Mesothelial cell of epicardium (in vitro differentiated cells): ENCODE measurements at regions not wholly inside any gene's neighbourhood (a gene's known extent, or its start where the extent isn't known, plus 50 kb on each side); places are given as distances from the start of the nearest gene placed in this dataset.

Source experiments
- DNase-seq, 2 experiments: peaks; one replicate each; pipeline ENCODE4 v3.0.0; 2021; ENCODE audit warnings: low spot score in 2 of 2; ENCODE audit not compliant: unreplicated experiment in 2 of 2
- H3K27ac Mint-ChIP-seq: 2 replicates; pipeline ENCODE4 v1.8.0; 2021; ENCODE audit warnings: mixed read lengths
- H3K27me3 Mint-ChIP-seq: 2 replicates; pipeline ENCODE4 v1.8.0; 2021; ENCODE audit warnings: low read depth, mixed read lengths
- H3K36me3 Mint-ChIP-seq: 2 replicates; pipeline ENCODE4 v1.8.0; 2021; ENCODE audit warnings: mixed read lengths
- H3K4me1 Mint-ChIP-seq: 2 replicates; pipeline ENCODE4 v1.8.0; 2021; ENCODE audit warnings: mixed read lengths
- H3K4me3 Mint-ChIP-seq: 2 replicates; pipeline ENCODE4 v1.8.0; 2021; ENCODE audit warnings: mild to moderate bottlenecking, moderate library complexity, mixed read lengths
- H3K9me3 Mint-ChIP-seq: 2 replicates; pipeline ENCODE4 v1.8.0; 2021; ENCODE audit warnings: mixed read lengths
- TF ChIP-seq, protein P1 (sequence below): fragments of 200-600 bp; sonication (generic); IDR thresholded peaks from one replicate; pipeline ENCODE4 v1.5.0; 2021; ENCODE audit warnings: antibody characterized with exemption; ENCODE audit not compliant: unreplicated experiment

DNA sequence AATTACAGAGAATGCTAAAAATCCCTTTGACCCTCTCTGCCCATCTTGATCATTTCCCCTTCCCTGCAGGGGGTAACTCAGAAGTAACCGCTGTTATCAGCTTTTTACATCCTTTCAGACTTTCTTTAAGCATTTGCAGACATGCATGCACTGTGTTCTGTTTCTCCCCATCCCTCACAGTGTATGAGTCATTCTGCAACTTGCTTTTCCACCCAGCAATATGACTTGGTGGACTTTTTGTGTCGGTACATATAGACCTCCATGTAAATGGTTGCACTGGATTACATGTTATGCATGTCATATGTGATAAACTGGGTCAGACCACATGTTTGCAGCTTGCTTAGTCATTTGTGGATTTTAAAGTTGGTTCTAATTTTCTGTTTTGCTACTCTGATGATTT is 87.7 kb upstream of the NECTIN1 start:
- TF ChIP-seq, protein P1, sequence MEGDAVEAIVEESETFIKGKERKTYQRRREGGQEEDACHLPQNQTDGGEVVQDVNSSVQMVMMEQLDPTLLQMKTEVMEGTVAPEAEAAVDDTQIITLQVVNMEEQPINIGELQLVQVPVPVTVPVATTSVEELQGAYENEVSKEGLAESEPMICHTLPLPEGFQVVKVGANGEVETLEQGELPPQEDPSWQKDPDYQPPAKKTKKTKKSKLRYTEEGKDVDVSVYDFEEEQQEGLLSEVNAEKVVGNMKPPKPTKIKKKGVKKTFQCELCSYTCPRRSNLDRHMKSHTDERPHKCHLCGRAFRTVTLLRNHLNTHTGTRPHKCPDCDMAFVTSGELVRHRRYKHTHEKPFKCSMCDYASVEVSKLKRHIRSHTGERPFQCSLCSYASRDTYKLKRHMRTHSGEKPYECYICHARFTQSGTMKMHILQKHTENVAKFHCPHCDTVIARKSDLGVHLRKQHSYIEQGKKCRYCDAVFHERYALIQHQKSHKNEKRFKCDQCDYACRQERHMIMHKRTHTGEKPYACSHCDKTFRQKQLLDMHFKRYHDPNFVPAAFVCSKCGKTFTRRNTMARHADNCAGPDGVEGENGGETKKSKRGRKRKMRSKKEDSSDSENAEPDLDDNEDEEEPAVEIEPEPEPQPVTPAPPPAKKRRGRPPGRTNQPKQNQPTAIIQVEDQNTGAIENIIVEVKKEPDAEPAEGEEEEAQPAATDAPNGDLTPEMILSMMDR: no peak
- H3K36me3 Mint-ChIP-seq: no peaks in the 10 kb centered on the region
- H3K9me3 Mint-ChIP-seq: peaks cover 7% of the 10 kb centered on the region
- no peaks in the 10 kb centered on the region for H3K27me3 Mint-ChIP-seq
- DNase-seq: no peak
- no peak overlapping the region for H3K4me3 Mint-ChIP-seq
- H3K27ac Mint-ChIP-seq: no peak overlapping the region
- H3K4me1 Mint-ChIP-seq: no peaks in the 10 kb centered on the region

- DNase-seq: no peak
- no peak overlapping the region for H3K27ac Mint-ChIP-seq
- H3K4me3 Mint-ChIP-seq: no peak overlapping the region
Observed at GRCh38 chr11:119814766-119815165, 85.8 kb upstream of the NECTIN1 start.

DNA sequence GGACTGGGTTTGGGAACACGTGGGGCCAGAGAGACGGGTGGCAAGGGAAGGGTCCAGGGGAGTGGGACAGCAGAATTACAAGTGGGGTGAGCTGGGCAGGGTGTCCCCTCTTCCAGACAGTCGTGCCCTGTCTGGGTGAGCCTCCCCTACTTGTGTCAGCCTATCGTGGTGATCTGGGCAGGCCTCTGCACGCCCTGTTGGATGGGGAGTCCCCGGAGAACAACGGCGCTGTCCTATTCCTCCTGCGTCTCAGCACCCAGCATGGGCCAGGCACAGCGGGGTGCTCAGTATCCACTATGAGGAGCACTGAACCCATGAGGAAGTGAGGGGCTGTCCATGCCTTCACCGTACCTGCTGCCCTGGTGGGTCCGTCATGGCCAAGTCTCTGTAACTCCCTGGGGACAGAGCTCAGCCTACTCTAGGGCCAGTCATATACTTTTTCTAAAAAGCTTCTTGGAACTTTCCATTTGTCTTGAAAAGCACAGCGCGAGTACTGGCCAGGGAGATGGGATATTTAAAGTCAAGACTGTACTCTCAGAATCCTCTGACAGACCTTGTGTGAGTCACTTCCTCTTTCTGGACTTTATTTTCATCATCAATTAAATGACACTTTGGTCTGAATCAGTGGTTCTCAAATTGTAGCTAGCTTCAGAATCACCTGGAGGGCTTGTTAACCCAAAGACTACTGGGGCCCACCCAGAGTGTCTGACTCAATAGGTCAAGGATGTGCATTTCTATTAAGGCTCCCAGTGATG is 81.7 kb upstream of the NECTIN1 start:
- Mint-ChIP-seq H3K27ac (no peak overlapping the region), H3K9me3 (peaks cover 7% of the 10 kb centered on the region), H3K4me1 (peaks cover 6% of the 10 kb centered on the region), H3K27me3 (peaks cover 3% of the 10 kb centered on the region), H3K36me3 (no peaks in the 10 kb centered on the region), H3K4me3 (no peak overlapping the region)
- TF ChIP-seq, protein P1: no peak
- DNase-seq: no peak

More at GRCh38 chr11:119814766-119815165, 85.8 kb upstream of the NECTIN1 start:
- Mint-ChIP-seq H3K36me3 (no peaks in the 10 kb centered on the region), H3K9me3 (peaks cover 7% of the 10 kb centered on the region), H3K4me1 (no peaks in the 10 kb centered on the region), H3K27me3 (no peaks in the 10 kb centered on the region)
- TF ChIP-seq, protein P1: no peak

DNA sequence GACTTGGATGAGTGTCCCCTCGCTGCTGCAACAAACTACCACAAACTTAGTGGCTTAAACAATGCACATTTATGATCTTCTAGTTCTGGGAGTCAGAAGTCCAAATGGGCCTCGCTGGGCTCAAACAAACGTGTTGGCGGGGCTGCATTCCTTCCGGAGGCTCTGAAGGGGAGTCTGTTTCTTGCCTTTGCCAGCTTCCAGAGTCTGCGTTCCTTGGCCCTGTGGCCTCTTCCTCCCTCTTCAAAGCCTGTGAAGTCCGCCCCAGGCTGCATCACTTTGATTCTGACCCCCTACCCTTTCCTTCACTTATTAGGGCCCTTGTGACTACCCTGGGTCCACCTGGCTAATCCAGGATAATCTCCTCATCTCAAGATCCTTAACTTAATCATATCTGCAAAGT is 80.3 kb upstream of the NECTIN1 start:
- H3K27me3 Mint-ChIP-seq: peaks cover 3% of the 10 kb centered on the region
- no peak overlapping the region for H3K27ac Mint-ChIP-seq
- TF ChIP-seq, protein P1: no peak
- peaks cover 7% of the 10 kb centered on the region for H3K9me3 Mint-ChIP-seq
- peaks cover 6% of the 10 kb centered on the region for H3K4me1 Mint-ChIP-seq
- no peaks in the 10 kb centered on the region for H3K36me3 Mint-ChIP-seq
- no peak overlapping the region for H3K4me3 Mint-ChIP-seq
- no peak for DNase-seq

DNA sequence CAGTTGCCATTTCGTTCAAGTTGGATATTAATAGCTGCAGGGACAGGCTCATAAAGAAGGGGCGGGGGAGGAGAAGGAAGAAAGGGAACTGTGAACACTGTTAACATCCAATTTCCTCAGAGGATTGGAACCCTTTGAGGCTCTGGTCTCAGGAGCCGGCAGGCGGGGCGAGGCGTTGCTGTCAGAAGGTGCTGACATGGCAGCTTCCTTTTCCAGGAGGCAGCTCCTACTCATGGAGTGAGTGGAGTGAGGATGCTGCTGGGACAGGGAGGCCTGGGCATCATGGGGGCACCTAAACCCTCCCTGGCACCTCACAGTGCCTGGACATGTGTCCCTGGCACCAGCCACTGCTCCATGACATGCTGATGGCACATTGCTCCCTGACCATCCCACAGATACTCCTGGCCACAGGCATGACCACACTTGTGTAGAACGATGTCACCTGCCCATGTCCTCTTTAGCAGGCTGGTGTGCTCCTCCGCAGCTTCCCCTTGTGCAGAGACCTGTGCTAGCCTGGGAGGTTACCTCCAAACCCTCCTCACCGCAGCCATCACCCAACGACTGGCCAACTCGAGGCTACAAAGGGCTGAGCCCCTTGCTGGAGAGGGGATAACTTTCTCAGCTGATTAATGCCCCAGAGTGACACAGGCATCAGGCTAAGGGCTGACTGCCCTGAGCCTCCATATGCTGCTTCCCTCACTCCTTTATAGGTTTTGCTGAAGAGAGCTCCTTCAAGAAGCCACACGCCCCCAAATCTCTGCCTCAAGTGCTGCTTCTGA is 79.6 kb upstream of the NECTIN1 start:
- DNase-seq: no peak
- Mint-ChIP-seq H3K9me3 (peaks cover 2% of the 10 kb centered on the region), H3K27ac (no peak overlapping the region), H3K4me1 (peaks cover 6% of the 10 kb centered on the region), H3K4me3 (no peak overlapping the region), H3K36me3 (no peaks in the 10 kb centered on the region), H3K27me3 (peaks cover 3% of the 10 kb centered on the region)
- TF ChIP-seq, protein P1: no peak
